ENCODE measurements at regions not wholly inside any gene's neighbourhood (a gene's known extent, or its start where the extent isn't known, plus 50 kb on each side); places are given as distances from the start of the nearest gene placed in this dataset.

DNA sequence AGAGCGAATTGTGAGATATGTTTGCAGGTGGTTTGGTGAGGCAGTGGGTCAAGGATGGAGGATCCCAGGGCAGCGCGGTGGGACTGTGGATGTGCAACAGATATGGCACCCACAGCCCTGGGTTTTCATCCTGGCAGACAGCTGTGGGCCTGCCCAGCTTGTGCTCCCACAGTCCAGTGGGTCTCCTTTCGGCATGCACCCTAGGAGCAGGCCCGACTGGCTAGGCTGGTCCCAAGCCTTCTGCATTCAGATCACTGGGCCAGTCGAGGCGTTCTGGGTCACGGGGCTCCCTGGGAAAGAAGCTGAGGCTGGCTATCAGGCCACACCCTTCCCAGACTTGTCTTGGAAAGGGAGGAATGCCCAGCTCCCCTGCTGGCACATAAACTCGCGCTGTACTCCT lies 2289.6 kb downstream of the ARAP2 start:
- H3K4me3 ChIP-seq (ENCODE audit: low read length) = no peak overlapping the region
- no peaks in the 10 kb centered on the region for H3K36me3 ChIP-seq (ENCODE audit: control insufficient read depth, insufficient read depth, low read length)
- H3K9me3 ChIP-seq (ENCODE audit: control insufficient read depth, insufficient read depth, low read length) = peaks cover 10% of the 10 kb centered on the region
- intact Hi-C loops (cut with micrococcal nuclease) = no loop called here
- H3K9me3 Mint-ChIP-seq = peaks cover 16 to 20% of the 10 kb centered on the region in 2 donors
- H3K27me3 Mint-ChIP-seq (ENCODE audit: low read depth in 2 of 2) = no peaks in the 10 kb centered on the region
- TF ChIP-seq, protein P1, sequence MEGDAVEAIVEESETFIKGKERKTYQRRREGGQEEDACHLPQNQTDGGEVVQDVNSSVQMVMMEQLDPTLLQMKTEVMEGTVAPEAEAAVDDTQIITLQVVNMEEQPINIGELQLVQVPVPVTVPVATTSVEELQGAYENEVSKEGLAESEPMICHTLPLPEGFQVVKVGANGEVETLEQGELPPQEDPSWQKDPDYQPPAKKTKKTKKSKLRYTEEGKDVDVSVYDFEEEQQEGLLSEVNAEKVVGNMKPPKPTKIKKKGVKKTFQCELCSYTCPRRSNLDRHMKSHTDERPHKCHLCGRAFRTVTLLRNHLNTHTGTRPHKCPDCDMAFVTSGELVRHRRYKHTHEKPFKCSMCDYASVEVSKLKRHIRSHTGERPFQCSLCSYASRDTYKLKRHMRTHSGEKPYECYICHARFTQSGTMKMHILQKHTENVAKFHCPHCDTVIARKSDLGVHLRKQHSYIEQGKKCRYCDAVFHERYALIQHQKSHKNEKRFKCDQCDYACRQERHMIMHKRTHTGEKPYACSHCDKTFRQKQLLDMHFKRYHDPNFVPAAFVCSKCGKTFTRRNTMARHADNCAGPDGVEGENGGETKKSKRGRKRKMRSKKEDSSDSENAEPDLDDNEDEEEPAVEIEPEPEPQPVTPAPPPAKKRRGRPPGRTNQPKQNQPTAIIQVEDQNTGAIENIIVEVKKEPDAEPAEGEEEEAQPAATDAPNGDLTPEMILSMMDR (IDR thresholded peaks at IDR 0.05) = no peak
- H3K4me1 Mint-ChIP-seq = no peaks in the 10 kb centered on the region
- H3K27me3 ChIP-seq (ENCODE audit: control insufficient read depth, insufficient read depth, low read length) = no peaks in the 10 kb centered on the region
- H3K4me1 ChIP-seq (ENCODE audit: control insufficient read depth, insufficient read depth, low read length) = no peaks in the 10 kb centered on the region
- no peak for DNase-seq
- H3K4me3 Mint-ChIP-seq = no peak overlapping the region
- no peak overlapping the region for H3K27ac Mint-ChIP-seq
- H3K36me3 Mint-ChIP-seq = peaks cover 12% of the 10 kb centered on the region
- no peak for ATAC-seq
- 89% methylated on average over 10 of the region's 10 CpGs for WGBS (ENCODE audit: insufficient coverage)
- no peak overlapping the region for H3K27ac ChIP-seq (ENCODE audit: low read length)

DNA sequence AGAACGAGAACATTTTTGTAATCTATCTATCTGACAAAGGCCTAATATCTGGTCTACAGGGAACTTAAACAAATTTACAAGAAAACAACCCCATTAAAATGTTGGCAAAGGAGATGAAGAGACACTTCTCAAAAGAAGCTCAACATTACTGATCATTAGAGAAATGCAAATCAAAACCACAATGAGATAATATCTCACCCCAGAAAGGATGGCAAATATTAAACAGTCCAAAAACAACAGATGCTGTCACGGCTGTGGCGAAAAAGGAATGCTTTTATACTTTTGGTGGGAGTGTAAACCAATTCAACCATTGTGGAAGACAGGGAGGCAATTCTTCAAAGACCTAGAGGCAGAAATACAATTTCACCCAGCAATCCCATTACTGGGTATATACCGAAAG lies 2284.8 kb downstream of the ARAP2 start:
- H3K36me3 ChIP-seq (ENCODE audit: control insufficient read depth, insufficient read depth, low read length) = no peaks in the 10 kb centered on the region
- Mint-ChIP-seq H3K4me1 (no peaks in the 10 kb centered on the region), H3K9me3 (peaks cover 13 to 25% of the 10 kb centered on the region in 2 donors), H3K36me3 (peaks cover 12% of the 10 kb centered on the region), H3K27me3 (ENCODE audit: low read depth in 2 of 2) (no peaks in the 10 kb centered on the region), H3K27ac (no peak overlapping the region), H3K4me3 (no peak overlapping the region)
- H3K4me3 ChIP-seq (ENCODE audit: low read length) = no peak overlapping the region
- no peaks in the 10 kb centered on the region for H3K4me1 ChIP-seq (ENCODE audit: control insufficient read depth, insufficient read depth, low read length)
- H3K27ac ChIP-seq (ENCODE audit: low read length) = no peak overlapping the region
- TF ChIP-seq, protein P1 (IDR thresholded peaks at IDR 0.05) = no peak
- ATAC-seq (no peak), DNase-seq (no peak)
- H3K9me3 ChIP-seq (ENCODE audit: control insufficient read depth, insufficient read depth, low read length) = peaks cover 7% of the 10 kb centered on the region
- intact Hi-C loops (cut with micrococcal nuclease) = no loop called here
- H3K27me3 ChIP-seq (ENCODE audit: control insufficient read depth, insufficient read depth, low read length) = no peaks in the 10 kb centered on the region
- WGBS (ENCODE audit: insufficient coverage) = 80% methylated on average over 1 of the region's 4 CpGs

DNA sequence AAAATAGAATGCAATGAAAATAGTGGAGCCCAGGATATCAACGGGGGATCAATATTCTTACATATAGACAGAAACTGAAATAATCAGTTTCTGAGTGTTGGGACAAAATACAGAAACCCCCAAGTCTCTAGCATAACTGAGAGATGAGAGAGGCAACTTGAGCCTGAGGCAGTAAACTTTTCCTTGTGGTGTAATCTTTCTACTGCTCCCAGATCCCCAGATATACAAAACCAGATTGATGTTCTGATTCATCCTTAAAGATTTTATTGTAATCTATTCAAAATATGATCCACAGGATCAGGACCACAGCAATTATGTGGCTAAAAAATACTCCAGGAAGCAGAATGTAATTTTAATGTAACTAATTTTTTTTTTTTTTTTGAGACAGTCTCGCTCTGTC lies 2282.6 kb downstream of the ARAP2 start:
- Mint-ChIP-seq H3K4me1 (no peaks in the 10 kb centered on the region), H3K36me3 (peaks cover 12% of the 10 kb centered on the region), H3K9me3 (peaks cover 11 to 25% of the 10 kb centered on the region in 2 donors), H3K4me3 (no peak overlapping the region), H3K27me3 (ENCODE audit: low read depth in 2 of 2) (no peaks in the 10 kb centered on the region), H3K27ac (no peak overlapping the region)
- no peak overlapping the region for H3K27ac ChIP-seq (ENCODE audit: low read length)
- DNase-seq = no peak
- WGBS (ENCODE audit: insufficient coverage) = 100% methylated on average over 1 of the region's 2 CpGs
- no peaks in the 10 kb centered on the region for H3K27me3 ChIP-seq (ENCODE audit: control insufficient read depth, insufficient read depth, low read length)
- no peak overlapping the region for H3K4me3 ChIP-seq (ENCODE audit: low read length)
- peaks cover 2% of the 10 kb centered on the region for H3K9me3 ChIP-seq (ENCODE audit: control insufficient read depth, insufficient read depth, low read length)
- ATAC-seq = no peak
- H3K4me1 ChIP-seq (ENCODE audit: control insufficient read depth, insufficient read depth, low read length) = no peaks in the 10 kb centered on the region
- H3K36me3 ChIP-seq (ENCODE audit: control insufficient read depth, insufficient read depth, low read length) = no peaks in the 10 kb centered on the region
- intact Hi-C loops (cut with micrococcal nuclease) = no loop called here
- TF ChIP-seq, protein P1 (IDR thresholded peaks at IDR 0.05) = no peak

DNA sequence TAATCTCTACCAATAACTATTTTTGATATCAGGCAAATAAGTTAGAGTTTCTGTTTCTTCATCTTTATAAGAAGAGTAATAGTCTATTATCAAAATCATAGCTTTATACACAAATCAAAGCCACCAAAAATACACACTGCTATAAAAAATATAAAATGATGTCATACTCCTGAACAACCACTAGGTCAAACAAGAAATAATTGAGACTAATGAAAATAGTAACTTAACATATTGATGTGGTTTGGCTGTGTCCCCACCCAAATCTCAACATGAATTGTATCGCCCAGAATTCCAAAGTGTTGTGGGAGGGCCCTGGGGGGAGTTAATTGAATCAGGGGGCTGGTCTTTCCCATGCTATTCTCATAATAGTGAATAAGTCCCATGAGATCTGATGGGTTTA lies 2277.5 kb downstream of the ARAP2 start:
- Mint-ChIP-seq H3K4me3 (no peak overlapping the region), H3K27ac (no peak overlapping the region), H3K4me1 (no peaks in the 10 kb centered on the region), H3K36me3 (no peaks in the 10 kb centered on the region), H3K27me3 (ENCODE audit: low read depth in 2 of 2) (no peaks in the 10 kb centered on the region), H3K9me3 (peaks cover 6 to 19% of the 10 kb centered on the region in 2 donors)
- no peaks in the 10 kb centered on the region for H3K9me3 ChIP-seq (ENCODE audit: control insufficient read depth, insufficient read depth, low read length)
- H3K4me1 ChIP-seq (ENCODE audit: control insufficient read depth, insufficient read depth, low read length) = no peaks in the 10 kb centered on the region
- H3K27me3 ChIP-seq (ENCODE audit: control insufficient read depth, insufficient read depth, low read length) = no peaks in the 10 kb centered on the region
- DNase-seq (no peak), ATAC-seq (no peak)
- no peaks in the 10 kb centered on the region for H3K36me3 ChIP-seq (ENCODE audit: control insufficient read depth, insufficient read depth, low read length)
- intact Hi-C loops (cut with micrococcal nuclease) = no loop called here
- no peak overlapping the region for H3K27ac ChIP-seq (ENCODE audit: low read length)
- H3K4me3 ChIP-seq (ENCODE audit: low read length) = no peak overlapping the region
- WGBS (ENCODE audit: insufficient coverage) = no CpG with 5 or more reads among the region's 1 CpG
- TF ChIP-seq, protein P1 (IDR thresholded peaks at IDR 0.05) = no peak

Measured in natural killer cell (primary cell).